ENCODE measurements at regions not wholly inside any gene's neighbourhood (a gene's known extent, or its start where the extent isn't known, plus 50 kb on each side); places are given as distances from the start of the nearest gene placed in this dataset.

DNA sequence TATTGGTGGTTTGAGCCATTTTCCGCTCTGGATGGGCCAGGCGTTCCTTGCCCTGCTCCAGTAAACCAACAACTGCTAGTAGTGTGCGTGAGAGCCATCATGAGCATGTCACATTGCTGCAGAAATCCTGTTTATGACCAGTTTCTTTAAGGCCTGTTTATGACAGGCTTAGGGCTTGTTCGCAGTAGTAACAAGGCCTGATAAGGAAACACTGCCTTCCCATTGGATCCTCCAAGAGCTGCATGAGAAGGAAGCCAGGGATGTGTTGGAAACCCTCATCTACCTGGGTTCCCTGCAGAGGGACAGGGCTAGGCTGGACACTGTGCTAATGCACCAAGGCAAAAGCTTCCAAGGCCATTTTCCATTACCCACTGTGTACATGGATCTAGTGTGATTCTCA is 153.9 kb downstream of the ZNF518B start:
- TF ChIP-seq, protein P1, sequence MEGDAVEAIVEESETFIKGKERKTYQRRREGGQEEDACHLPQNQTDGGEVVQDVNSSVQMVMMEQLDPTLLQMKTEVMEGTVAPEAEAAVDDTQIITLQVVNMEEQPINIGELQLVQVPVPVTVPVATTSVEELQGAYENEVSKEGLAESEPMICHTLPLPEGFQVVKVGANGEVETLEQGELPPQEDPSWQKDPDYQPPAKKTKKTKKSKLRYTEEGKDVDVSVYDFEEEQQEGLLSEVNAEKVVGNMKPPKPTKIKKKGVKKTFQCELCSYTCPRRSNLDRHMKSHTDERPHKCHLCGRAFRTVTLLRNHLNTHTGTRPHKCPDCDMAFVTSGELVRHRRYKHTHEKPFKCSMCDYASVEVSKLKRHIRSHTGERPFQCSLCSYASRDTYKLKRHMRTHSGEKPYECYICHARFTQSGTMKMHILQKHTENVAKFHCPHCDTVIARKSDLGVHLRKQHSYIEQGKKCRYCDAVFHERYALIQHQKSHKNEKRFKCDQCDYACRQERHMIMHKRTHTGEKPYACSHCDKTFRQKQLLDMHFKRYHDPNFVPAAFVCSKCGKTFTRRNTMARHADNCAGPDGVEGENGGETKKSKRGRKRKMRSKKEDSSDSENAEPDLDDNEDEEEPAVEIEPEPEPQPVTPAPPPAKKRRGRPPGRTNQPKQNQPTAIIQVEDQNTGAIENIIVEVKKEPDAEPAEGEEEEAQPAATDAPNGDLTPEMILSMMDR (conservative IDR thresholded peaks at IDR 0.05; ENCODE audit: low read depth, low read length): no peak
- no peak for DNase-seq (ENCODE audit: low read depth)
- no peak overlapping the region for H3K4me3 ChIP-seq (ENCODE audit: low read length)

- DNase-seq (ENCODE audit: low read depth): no peak
- TF ChIP-seq, protein P1 (conservative IDR thresholded peaks at IDR 0.05; ENCODE audit: low read depth, low read length): no peak
- H3K4me3 ChIP-seq (ENCODE audit: low read length): no peak overlapping the region
These were observed 155.1 kb downstream of the ZNF518B start for GRCh38 chr4:10302096-10302495.

GRCh38 chr4:10299601-10300000 is 157.6 kb downstream of the ZNF518B start:
- DNase-seq (ENCODE audit: low read depth): no peak
- TF ChIP-seq, protein P1 (conservative IDR thresholded peaks at IDR 0.05; ENCODE audit: low read depth, low read length): no peak
- H3K4me3 ChIP-seq (ENCODE audit: low read length): no peak overlapping the region

DNA sequence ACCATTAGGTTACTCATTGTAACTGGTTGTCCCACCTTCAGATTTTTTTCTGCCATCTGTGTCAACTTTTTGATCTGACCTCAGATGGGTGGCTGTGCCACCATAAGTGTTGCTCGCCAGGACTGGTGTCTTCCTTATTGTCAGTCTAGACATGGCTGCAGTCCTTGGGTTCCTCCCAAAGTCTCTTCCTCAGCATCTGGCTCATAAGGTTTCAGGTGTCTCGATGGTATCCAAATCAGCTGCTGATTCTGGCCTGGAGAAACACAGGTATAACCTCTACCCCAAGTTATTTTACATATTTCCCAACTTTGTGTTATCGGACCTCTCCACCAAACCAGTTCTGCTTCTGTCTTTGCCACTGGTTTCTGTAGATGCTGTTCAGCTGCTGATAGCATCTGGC is 158.5 kb downstream of the ZNF518B start:
- H3K4me3 ChIP-seq (ENCODE audit: low read length): no peak overlapping the region

GRCh38 chr4:10296730-10297129 is 160.5 kb downstream of the ZNF518B start:
- TF ChIP-seq, protein P1 (conservative IDR thresholded peaks at IDR 0.05; ENCODE audit: low read depth, low read length): no peak
- H3K4me3 ChIP-seq (ENCODE audit: low read length): no peak overlapping the region
- peak; percentile 57 for DNase-seq (ENCODE audit: low read depth)

More for the DNA sequence above, 158.5 kb downstream of the ZNF518B start:
- no peak for DNase-seq (ENCODE audit: low read depth)
- TF ChIP-seq, protein P1 (conservative IDR thresholded peaks at IDR 0.05; ENCODE audit: low read depth, low read length): no peak

GRCh38 chr4:10295301-10295700 is 161.9 kb downstream of the ZNF518B start:
- TF ChIP-seq, protein P1 (conservative IDR thresholded peaks at IDR 0.05; ENCODE audit: low read depth, low read length): no peak
- no peak for DNase-seq (ENCODE audit: low read depth)

GRCh38 chr4:10289538-10289906 is 167.7 kb downstream of the ZNF518B start:
- no peak for DNase-seq (ENCODE audit: low read depth)
- no peak overlapping the region for H3K4me3 ChIP-seq (ENCODE audit: low read length)

More at GRCh38 chr4:10295301-10295700, 161.9 kb downstream of the ZNF518B start:
- H3K4me3 ChIP-seq (ENCODE audit: low read length): no peak overlapping the region

More at GRCh38 chr4:10289538-10289906, 167.7 kb downstream of the ZNF518B start:
- TF ChIP-seq, protein P1 (conservative IDR thresholded peaks at IDR 0.05; ENCODE audit: low read depth, low read length): no peak
